ENCODE measurements at regions not wholly inside any gene's neighbourhood (a gene's known extent, or its start where the extent isn't known, plus 50 kb on each side); places are given as distances from the start of the nearest gene placed in this dataset.

GRCh38 chr10:61179771-61180170 is 235.8 kb upstream of the RHOBTB1 start:
- no peak for TF ChIP-seq CTCF (IDR thresholded peaks at IDR 0.05)
- TF ChIP-seq POLR2A (IDR thresholded peaks at IDR 0.05), result no peak
- TF ChIP-seq POLR2AphosphoS5 (IDR thresholded peaks at IDR 0.05; ENCODE audit: insufficient read depth in 1 of 2, low read depth in 1 of 2), result no peak

Data from vagina (tissue), 2 donors.